Fibroblast of lung (primary cell): ENCODE measurements at regions not wholly inside any gene's neighbourhood (a gene's known extent, or its start where the extent isn't known, plus 50 kb on each side); places are given as distances from the start of the nearest gene placed in this dataset.

Source experiments
- EZH2 ChIP-seq: IDR thresholded peaks from 2 replicates; pipeline ENCODE4 v1.5.1; 2012; ENCODE audit warnings: low read length, control low read depth, mild to moderate bottlenecking; ENCODE audit errors: missing control alignments
- TF ChIP-seq, protein P1 (sequence below), 2 donors: IDR thresholded peaks in 1 of 2; conservative IDR thresholded peaks in 1 of 2; 1 replicate in 1 of 2; 2 replicates in 1 of 2; pipeline ENCODE4 v1.5.1; 2011 to 2012; ENCODE audit warnings: low read length in 2 of 2, control low read depth in 1 of 2, inconsistent platforms in 1 of 2, low read depth in 1 of 2, mild to moderate bottlenecking in 1 of 2

DNA sequence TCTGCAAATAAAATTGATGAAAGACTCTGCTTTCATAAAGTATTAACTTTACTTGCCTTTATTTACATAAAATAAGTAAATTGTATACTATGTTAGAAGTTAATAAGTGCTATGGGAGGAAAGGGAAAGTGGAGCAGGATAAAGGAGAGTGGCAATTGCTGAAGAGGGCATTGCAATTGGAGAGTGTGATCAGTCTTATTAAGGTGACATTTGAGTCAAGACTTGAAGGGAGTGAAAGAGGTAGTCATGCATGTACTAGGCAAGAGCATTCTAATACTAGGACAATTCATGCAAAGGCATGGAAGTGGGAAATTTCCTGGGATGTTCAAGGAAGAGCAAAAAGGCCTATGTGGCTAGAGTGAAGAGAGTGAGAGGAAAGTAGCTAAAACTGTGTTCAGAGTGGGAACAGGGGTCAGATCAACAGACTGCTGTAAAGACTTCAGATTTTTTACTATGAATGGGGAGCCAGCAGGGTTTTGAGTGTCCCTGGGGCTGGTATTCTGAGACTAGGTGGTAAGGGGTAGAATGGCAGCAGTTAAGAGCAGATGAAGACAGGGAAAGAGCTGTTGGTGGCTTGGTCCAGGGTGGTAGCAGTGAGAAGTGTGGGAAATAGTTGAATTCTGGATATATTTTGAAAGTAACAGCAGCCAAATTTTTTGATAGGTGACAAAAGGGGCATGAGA, 182.3 kb upstream of the RIOK2 start:
- TF ChIP-seq, protein P1, sequence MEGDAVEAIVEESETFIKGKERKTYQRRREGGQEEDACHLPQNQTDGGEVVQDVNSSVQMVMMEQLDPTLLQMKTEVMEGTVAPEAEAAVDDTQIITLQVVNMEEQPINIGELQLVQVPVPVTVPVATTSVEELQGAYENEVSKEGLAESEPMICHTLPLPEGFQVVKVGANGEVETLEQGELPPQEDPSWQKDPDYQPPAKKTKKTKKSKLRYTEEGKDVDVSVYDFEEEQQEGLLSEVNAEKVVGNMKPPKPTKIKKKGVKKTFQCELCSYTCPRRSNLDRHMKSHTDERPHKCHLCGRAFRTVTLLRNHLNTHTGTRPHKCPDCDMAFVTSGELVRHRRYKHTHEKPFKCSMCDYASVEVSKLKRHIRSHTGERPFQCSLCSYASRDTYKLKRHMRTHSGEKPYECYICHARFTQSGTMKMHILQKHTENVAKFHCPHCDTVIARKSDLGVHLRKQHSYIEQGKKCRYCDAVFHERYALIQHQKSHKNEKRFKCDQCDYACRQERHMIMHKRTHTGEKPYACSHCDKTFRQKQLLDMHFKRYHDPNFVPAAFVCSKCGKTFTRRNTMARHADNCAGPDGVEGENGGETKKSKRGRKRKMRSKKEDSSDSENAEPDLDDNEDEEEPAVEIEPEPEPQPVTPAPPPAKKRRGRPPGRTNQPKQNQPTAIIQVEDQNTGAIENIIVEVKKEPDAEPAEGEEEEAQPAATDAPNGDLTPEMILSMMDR (conservative IDR thresholded peaks at IDR 0.05 in 1 of 2, IDR thresholded peaks at IDR 0.05 in 1 of 2; ENCODE audit: low read depth in 1 of 2, low read length in 2 of 2): no peak
- TF ChIP-seq EZH2: no peak
